Upper lobe of left lung (tissue), 4 donors: ENCODE measurements at regions not wholly inside any gene's neighbourhood (a gene's known extent, or its start where the extent isn't known, plus 50 kb on each side); places are given as distances from the start of the nearest gene placed in this dataset.

Experiments
- CTCF ChIP-seq, 6 experiments: fragments of 450-650 bp in 4 of 6; fragments of 200-600 bp in 2 of 6; sonication (generic) in 2 of 6; IDR thresholded peaks; one replicate each; pipeline ENCODE4 v1.5.1; 2016 to 2019; ENCODE audit warnings: antibody characterized with exemption in 6 of 6
- EP300 ChIP-seq, 4 donors: sonication (generic); formaldehyde crosslinking; IDR thresholded peaks; one replicate each; pipeline ENCODE4 v1.5.1; 2017; ENCODE audit warnings: antibody characterized with exemption in 4 of 4, control low read depth in 2 of 4
- POLR2AphosphoS5 ChIP-seq, 2 donors: sonication (generic); formaldehyde crosslinking; IDR thresholded peaks; one replicate each; pipeline ENCODE4 v1.5.1; 2017; ENCODE audit warnings: antibody characterized with exemption in 2 of 2

- TF ChIP-seq CTCF (IDR thresholded peaks at IDR 0.05) (no peak), EP300 (IDR thresholded peaks at IDR 0.05) (no peak), POLR2AphosphoS5 (IDR thresholded peaks at IDR 0.05) (no peak)
Measured at GRCh38 chr5:74543162-74543995, 97.1 kb downstream of the ENC1 start.
